ENCODE measurements at regions not wholly inside any gene's neighbourhood (a gene's known extent, or its start where the extent isn't known, plus 50 kb on each side); places are given as distances from the start of the nearest gene placed in this dataset.
"Not testable (repeated sequence)": the region's sequence is repeated elsewhere in the genome, so short reads cannot be mapped to it uniquely, and the experiment has no call there.

DNA sequence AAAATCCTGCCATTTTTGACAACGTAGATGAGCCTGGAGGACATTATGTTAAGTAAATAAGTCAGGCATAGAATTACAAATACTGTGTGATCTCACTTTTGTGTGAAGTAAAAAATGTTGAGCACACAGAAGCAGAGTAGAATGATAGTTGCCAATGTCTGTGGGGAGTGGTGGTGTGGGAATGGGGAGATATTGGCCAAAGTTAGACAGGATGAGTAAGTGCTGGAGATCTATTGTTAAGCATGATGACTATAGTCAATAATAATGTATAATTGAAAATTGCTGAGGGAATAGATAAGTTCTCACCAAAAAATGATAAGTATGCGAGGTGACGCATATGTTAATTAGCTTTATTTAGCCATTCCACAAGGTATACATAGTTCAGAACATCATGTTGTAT, 92.0 kb downstream of the GPR85 start:
- TF ChIP-seq POLR2A (IDR thresholded peaks at IDR 0.05; ENCODE audit: low read length) (no peak), GATA1 (IDR thresholded peaks at IDR 0.05; ENCODE audit: low read depth, low read length) (no peak)
- DNase-seq, result no peak

DNA sequence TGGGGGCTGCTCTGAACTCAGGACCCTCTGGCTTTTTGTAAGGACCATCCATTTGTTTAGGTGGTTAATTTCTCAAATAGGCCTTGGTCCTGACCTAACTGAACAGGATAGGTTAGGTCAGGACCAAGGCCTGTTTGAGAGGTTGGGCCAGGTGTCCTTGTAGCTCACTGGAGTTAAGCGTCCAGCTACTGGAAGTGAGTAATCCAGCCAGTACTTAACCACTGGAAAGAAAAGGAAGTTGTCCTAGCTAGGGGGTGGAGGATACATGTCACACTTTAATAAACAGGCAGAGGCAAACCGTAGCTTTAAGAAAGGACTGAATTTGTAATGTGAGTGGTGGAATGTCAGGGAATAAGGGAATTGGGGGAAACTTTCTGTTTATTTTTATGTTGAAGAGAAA, 96.0 kb downstream of the GPR85 start:
- no peak for TF ChIP-seq POLR2A (IDR thresholded peaks at IDR 0.05; ENCODE audit: low read length)
- TF ChIP-seq GATA1 (IDR thresholded peaks at IDR 0.05; ENCODE audit: low read depth, low read length), result no peak

GRCh38 chr7:112989531-112989930, 97.1 kb downstream of the GPR85 start:
- DNase-seq, result no peak
- no peak for TF ChIP-seq GATA1 (IDR thresholded peaks at IDR 0.05; ENCODE audit: low read depth, low read length)
- TF ChIP-seq POLR2A (IDR thresholded peaks at IDR 0.05; ENCODE audit: low read length), result no peak

More for the DNA sequence above, 96.0 kb downstream of the GPR85 start:
- DNase-seq, result no peak

DNA sequence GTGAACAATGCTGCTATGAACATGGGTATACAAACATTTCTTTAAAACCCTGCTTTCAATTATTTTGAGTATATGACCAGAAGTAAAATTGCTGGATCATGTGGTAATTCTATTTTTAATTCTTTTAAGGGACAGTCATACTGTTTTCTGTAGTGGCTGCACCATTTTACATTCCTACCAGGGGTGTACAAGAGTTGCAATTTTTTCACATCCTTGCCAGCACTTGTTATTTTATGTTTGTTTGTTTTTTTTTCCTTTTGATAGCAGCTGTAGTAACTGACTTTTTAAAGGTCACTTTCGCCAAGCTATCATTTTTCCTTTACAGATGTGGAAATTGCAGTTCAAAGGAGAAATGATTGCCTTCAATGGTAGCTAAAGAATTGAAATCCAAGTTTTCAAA, 99.5 kb downstream of the GPR85 start:
- no peak for DNase-seq
- TF ChIP-seq POLR2A (IDR thresholded peaks at IDR 0.05; ENCODE audit: low read length) (no peak), GATA1 (IDR thresholded peaks at IDR 0.05; ENCODE audit: low read depth, low read length) (no peak)

GRCh38 chr7:112986256-112987031, 100.2 kb downstream of the GPR85 start:
- TF ChIP-seq GATA1 (IDR thresholded peaks at IDR 0.05; ENCODE audit: low read depth, low read length) (no peak), POLR2A (IDR thresholded peaks at IDR 0.05; ENCODE audit: low read length) (no peak)
- DNase-seq, result no peak

DNA sequence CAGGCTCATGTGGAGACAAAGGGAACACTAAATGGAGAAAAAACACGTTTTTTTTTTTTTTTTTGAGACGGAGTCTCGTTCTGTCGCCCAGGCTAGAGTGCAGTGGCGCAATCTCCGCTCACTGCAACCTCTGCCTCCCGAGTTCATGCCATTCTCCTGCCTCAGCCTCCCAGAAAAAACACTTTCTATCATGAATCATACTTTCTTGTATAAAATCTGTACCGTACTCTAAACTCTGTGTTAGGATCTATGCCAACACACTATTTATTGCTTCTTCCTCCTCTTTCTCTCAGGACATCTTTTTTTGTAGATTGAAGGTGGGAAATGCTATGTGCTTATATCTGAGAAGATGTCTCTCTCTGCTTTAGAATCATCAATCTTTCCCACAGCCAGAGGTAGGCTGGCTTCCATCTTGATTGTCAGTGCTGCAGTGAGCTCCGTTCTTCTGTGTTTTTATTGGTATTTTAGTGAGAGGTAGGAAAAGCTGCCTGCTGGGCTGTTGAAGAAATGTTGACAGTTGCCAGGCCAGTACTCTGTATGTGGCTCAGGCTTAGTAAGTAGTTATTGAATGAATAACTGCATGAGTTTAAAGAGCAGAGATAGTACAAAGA, 101.1 kb downstream of the GPR85 start:
- TF ChIP-seq POLR2A (IDR thresholded peaks at IDR 0.05; ENCODE audit: low read length) (no peak), GATA1 (IDR thresholded peaks at IDR 0.05; ENCODE audit: low read depth, low read length) (no peak)
- DNase-seq, result no peak

GRCh38 chr7:112982441-112983063, 104.1 kb downstream of the GPR85 start:
- DNase-seq, result no peak
- TF ChIP-seq GATA1 (IDR thresholded peaks at IDR 0.05; ENCODE audit: low read depth, low read length), result no peak
- no peak for TF ChIP-seq POLR2A (IDR thresholded peaks at IDR 0.05; ENCODE audit: low read length)

GRCh38 chr7:112981966-112982365, 104.7 kb downstream of the GPR85 start:
- no peak for DNase-seq
- no peak for TF ChIP-seq POLR2A (IDR thresholded peaks at IDR 0.05; ENCODE audit: low read length)
- TF ChIP-seq GATA1 (IDR thresholded peaks at IDR 0.05; ENCODE audit: low read depth, low read length), result no peak

GRCh38 chr7:112979055-112979454, 107.6 kb downstream of the GPR85 start:
- DNase-seq, result not testable (repeated sequence)

- DNase-seq, result not testable (repeated sequence)
Measured at GRCh38 chr7:112977244-112977955, 109.2 kb downstream of the GPR85 start.

DNA sequence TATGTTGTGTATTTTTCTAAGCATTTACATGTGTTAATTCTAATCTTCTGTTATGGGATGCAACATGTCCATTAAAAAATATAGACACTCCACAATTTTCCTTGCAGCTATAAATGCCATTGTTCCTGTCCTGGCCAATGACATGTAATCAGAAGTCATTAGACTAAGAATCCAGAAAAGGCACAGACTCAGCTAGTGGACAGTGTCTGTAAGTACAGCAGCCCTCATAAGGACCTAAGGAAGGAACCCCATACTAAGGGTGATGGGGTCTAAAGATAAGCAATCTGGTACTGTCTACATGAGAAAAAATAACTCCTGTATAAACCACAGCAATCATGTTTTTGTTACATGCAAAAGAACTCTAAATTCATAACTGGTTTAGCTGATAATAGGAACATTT, 115.9 kb downstream of the GPR85 start:
- DNase-seq, result peak in 1 of 2 experiments; percentile 2
- TF ChIP-seq POLR2A (IDR thresholded peaks at IDR 0.05; ENCODE audit: low read length) (no peak), GATA1 (IDR thresholded peaks at IDR 0.05; ENCODE audit: low read depth, low read length) (no peak)

- TF ChIP-seq GATA1 (IDR thresholded peaks at IDR 0.05; ENCODE audit: low read depth, low read length), result no peak
- TF ChIP-seq POLR2A (IDR thresholded peaks at IDR 0.05; ENCODE audit: low read length), result no peak
- no peak for DNase-seq
Measured at GRCh38 chr7:112969946-112970345, 116.7 kb downstream of the GPR85 start.

DNA sequence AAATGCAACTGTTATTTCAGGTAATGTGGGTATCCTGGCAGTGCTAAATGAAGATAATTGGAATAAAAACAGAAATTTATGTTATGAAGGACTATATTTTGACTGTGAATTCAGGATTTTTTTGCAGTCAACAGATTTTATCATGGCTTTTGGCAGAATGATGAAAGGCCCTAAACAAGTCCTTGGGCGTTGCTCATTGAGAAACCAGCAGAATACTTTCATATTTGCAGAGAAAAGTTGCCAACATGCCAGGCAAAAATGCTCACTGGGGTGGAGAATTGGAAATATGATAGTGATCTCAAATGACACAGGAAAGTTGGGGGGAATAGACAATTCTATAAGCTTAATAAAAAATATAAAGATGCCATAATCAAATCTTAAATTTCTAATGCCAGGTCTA, 121.1 kb downstream of the GPR85 start:
- DNase-seq, result no peak
- TF ChIP-seq POLR2A (IDR thresholded peaks at IDR 0.05; ENCODE audit: low read length) (no peak), GATA1 (IDR thresholded peaks at IDR 0.05; ENCODE audit: low read depth, low read length) (no peak)

GRCh38 chr7:112963634-112964033, 123.0 kb downstream of the GPR85 start:
- TF ChIP-seq GATA1 (IDR thresholded peaks at IDR 0.05; ENCODE audit: low read depth, low read length) (no peak), POLR2A (IDR thresholded peaks at IDR 0.05; ENCODE audit: low read length) (no peak)
- DNase-seq, result no peak

All from erythroblast (primary cell).